HepG2 (cell line): ENCODE measurements at regions not wholly inside any gene's neighbourhood (a gene's known extent, or its start where the extent isn't known, plus 50 kb on each side); places are given as distances from the start of the nearest gene placed in this dataset.

Source experiments
- BCL6 ChIP-seq: IDR thresholded peaks from 2 replicates; pipeline ENCODE4 v1.6.1; 2016; ENCODE audit warnings: missing genetic modification reagents, missing compliant biosample characterization
- ERF ChIP-seq: IDR thresholded peaks from 2 replicates; pipeline ENCODE4 v1.6.1; 2018; ENCODE audit warnings: missing biosample characterization, missing genetic modification reagents
- GMEB2 ChIP-seq: IDR thresholded peaks from 2 replicates; pipeline ENCODE4 v1.6.1; 2016; ENCODE audit warnings: missing biosample characterization, missing genetic modification reagents, low read depth
- HIVEP1 ChIP-seq: sonication (generic); formaldehyde crosslinking; IDR thresholded peaks from 2 replicates; pipeline ENCODE4 v1.4.0; 2020; ENCODE audit warnings: mild to moderate bottlenecking, missing genetic modification reagents
- IRF9 ChIP-seq: sonication (generic); formaldehyde crosslinking; IDR thresholded peaks from 2 replicates; pipeline ENCODE4 v1.8.0; 2022; ENCODE audit warnings: missing genetic modification reagents, mild to moderate bottlenecking, borderline replicate concordance
- JARID2 ChIP-seq: sonication (generic); formaldehyde crosslinking; IDR thresholded peaks from 2 replicates; pipeline ENCODE4 v1.8.1; 2023; ENCODE audit warnings: missing genetic modification reagents, inconsistent platforms; ENCODE audit not compliant: insufficient replicate concordance
- NKX3-1 ChIP-seq: sonication (generic); formaldehyde crosslinking; IDR thresholded peaks from 2 replicates; pipeline ENCODE4 v1.5.0; 2020; ENCODE audit warnings: missing genetic modification reagents
- RFXAP ChIP-seq: sonication (generic); formaldehyde crosslinking; IDR thresholded peaks from 2 replicates; pipeline ENCODE4 v1.4.0; 2020; ENCODE audit warnings: missing genetic modification reagents, borderline replicate concordance
- SALL1 ChIP-seq: sonication (generic); formaldehyde crosslinking; IDR thresholded peaks from 2 replicates; pipeline ENCODE4 v1.8.0; 2022; ENCODE audit warnings: mild to moderate bottlenecking, missing genetic modification reagents
- SKIL ChIP-seq: sonication (generic); formaldehyde crosslinking; IDR thresholded peaks from 2 replicates; pipeline ENCODE4 v1.8.0; 2022; ENCODE audit warnings: missing genetic modification reagents, mild to moderate bottlenecking, moderate library complexity, borderline replicate concordance
- TBX2 ChIP-seq: sonication (generic); formaldehyde crosslinking; IDR thresholded peaks from 2 replicates; pipeline ENCODE4 v1.5.0; 2020; ENCODE audit warnings: missing genetic modification reagents, mild to moderate bottlenecking, borderline replicate concordance
- TFAP4 ChIP-seq: sonication (generic); IDR thresholded peaks from 2 replicates; pipeline ENCODE4 v1.6.1; 2016; ENCODE audit warnings: low read depth, borderline replicate concordance
- UBTF ChIP-seq: sonication (generic); formaldehyde crosslinking; IDR thresholded peaks from 2 replicates; pipeline ENCODE4 v1.4.0; 2020; ENCODE audit warnings: mild to moderate bottlenecking, missing genetic modification reagents
- ZBTB20 ChIP-seq: sonication (generic); formaldehyde crosslinking; IDR thresholded peaks from 2 replicates; pipeline ENCODE4 v1.8.1; 2023; ENCODE audit warnings: missing genetic modification reagents, low read depth, mild to moderate bottlenecking, borderline replicate concordance
- ZNF333 ChIP-seq: sonication (generic); formaldehyde crosslinking; IDR thresholded peaks from 2 replicates; pipeline ENCODE4 v1.4.0; 2020; ENCODE audit warnings: mild to moderate bottlenecking, missing genetic modification reagents, borderline replicate concordance
- ZNF513 ChIP-seq: sonication (generic); formaldehyde crosslinking; conservative IDR thresholded peaks from 2 replicates; pipeline ENCODE4 v1.5.0; 2020; ENCODE audit warnings: missing genetic modification reagents
- ZNF550 ChIP-seq: sonication (generic); formaldehyde crosslinking; IDR thresholded peaks from 2 replicates; pipeline ENCODE4 v1.4.0; 2020; ENCODE audit warnings: mild to moderate bottlenecking, missing genetic modification reagents, borderline replicate concordance
- ZNF7 ChIP-seq: IDR thresholded peaks from 2 replicates; pipeline ENCODE4 v1.6.1; 2016; ENCODE audit warnings: missing biosample characterization, missing genetic modification reagents

GRCh38 chr12:93127582-93128331 lies 198.7 kb upstream of the EEA1 start (continued):
- peak; percentile 19; the same call in 1 of the 2 replicates for TF ChIP-seq ZNF333 (CRISPR knock-in tag)
- TF ChIP-seq TBX2, result peak; percentile 99
- no peak for TF ChIP-seq ZNF550 (CRISPR knock-in tag)
- TF ChIP-seq ZBTB20 (CRISPR knock-in tag), result 0 out of 2 replicates have a peak, but pooled peaks have one; percentile 63
- no peak for TF ChIP-seq ZNF513
- TF ChIP-seq TFAP4, result peak; percentile 75
- TF ChIP-seq BCL6 (CRISPR knock-in tag), result peak; percentile 94
- peak; percentile 70 for TF ChIP-seq JARID2 (CRISPR knock-in tag)
- TF ChIP-seq GMEB2 (CRISPR knock-in tag), result 0 out of 2 replicates have a peak, but pooled peaks have one; percentile 41
- peak; percentile 87 for TF ChIP-seq SKIL (CRISPR knock-in tag)
- peak; percentile 100 for TF ChIP-seq SALL1 (CRISPR knock-in tag)
- TF ChIP-seq ERF (CRISPR knock-in tag), result peak; percentile 97
- TF ChIP-seq NKX3-1 (CRISPR knock-in tag), result peak; percentile 94; the same call in 1 of the 2 replicates
- no peak for TF ChIP-seq IRF9
- TF ChIP-seq UBTF (CRISPR knock-in tag), result no peak; the same call in none of the 2 replicates
- TF ChIP-seq RFXAP, result peak; percentile 92; the same call in 1 of the 2 replicates
- 0 out of 2 replicates have a peak, but pooled peaks have one; percentile 53 for TF ChIP-seq HIVEP1 (CRISPR knock-in tag)
- TF ChIP-seq ZNF7, result peak; percentile 43; the same call in 1 of the 2 replicates
